Activated naive CD4-positive, alpha-beta T cell (primary cell): ENCODE measurements at regions not wholly inside any gene's neighbourhood (a gene's known extent, or its start where the extent isn't known, plus 50 kb on each side); places are given as distances from the start of the nearest gene placed in this dataset.
"Not testable (repeated sequence)": the region's sequence is repeated elsewhere in the genome, so short reads cannot be mapped to it uniquely, and the experiment has no call there.

Source experiments
- DNase-seq, 4 experiments: peaks; one replicate each; lab custom pipeline; 2025; lab: John Stamatoyannopoulos, UW

GRCh38 chrX:45577361-45577760 is 376.7 kb upstream of the DIPK2B start:
- DNase-seq = no peak

GRCh38 chrX:45571453-45571852 is 370.8 kb upstream of the DIPK2B start:
- no peak for DNase-seq

GRCh38 chrX:45566456-45566855 is 365.8 kb upstream of the DIPK2B start:
- DNase-seq = no peak

- DNase-seq = no peak
Observed at GRCh38 chrX:45557387-45557786, 356.7 kb upstream of the DIPK2B start.

DNA sequence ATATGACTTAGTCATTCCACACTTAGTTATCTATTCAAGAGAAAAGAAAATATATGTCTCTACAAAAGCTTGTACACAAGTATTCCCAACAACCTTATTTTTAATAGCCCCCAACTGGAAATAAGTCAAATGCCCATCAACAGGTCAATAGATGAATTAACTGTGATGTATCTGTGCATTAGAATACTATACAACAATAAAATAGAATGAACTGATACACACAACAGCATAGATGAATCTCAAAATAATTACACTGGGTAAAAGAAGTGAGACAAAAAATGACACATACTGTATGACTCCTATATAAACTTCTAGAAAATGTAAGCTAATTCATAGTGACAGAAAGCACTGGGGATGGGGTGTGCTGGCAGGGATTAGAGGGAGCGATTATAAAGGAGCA is 354.1 kb upstream of the DIPK2B start:
- DNase-seq = no peak

DNA sequence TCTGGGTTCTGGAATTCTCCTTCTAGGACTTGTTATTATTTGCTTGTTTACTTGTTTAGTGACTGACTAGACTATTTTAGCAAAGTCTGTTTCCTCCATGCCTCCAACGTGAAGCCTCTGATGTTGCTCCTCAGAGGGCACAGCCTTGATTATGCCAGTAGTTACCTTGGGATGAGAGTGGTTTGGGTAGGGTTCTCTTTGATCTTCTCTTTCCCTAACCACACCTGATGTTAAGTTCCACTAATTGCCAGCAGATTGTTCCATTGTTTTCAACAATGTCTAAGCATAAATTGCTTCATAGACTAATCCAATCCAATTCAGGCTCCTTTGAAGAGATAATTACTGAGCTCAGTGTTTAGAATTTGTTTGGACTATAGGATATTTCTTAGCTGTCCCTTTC is 352.7 kb upstream of the DIPK2B start:
- no peak for DNase-seq

- DNase-seq = not testable (repeated sequence)
Observed at GRCh38 chrX:45546697-45547096, 346.0 kb upstream of the DIPK2B start.

DNA sequence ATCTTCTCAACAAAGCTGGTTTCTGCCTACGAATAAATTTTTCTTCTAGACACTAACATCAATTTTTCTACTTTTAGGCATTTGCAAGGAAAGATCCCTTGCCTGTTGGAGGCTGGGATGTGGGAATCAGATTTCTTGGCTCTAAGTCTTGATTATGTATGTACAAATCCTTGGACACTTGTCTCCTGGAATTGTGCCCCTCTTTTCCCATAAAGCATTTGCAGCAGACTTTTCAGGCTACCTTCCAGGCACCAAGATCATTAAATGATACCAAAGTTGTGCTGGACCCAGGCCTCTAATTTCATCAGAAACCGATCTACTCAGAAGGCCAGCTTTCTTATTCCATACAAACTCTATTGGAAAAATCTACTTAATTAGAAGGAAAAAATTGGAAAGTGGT is 339.5 kb upstream of the DIPK2B start:
- DNase-seq = no peak

GRCh38 chrX:45537936-45538335 is 337.3 kb upstream of the DIPK2B start:
- no peak for DNase-seq

- DNase-seq = no peak
Observed at GRCh38 chrX:45527834-45528233, 327.2 kb upstream of the DIPK2B start.

DNA sequence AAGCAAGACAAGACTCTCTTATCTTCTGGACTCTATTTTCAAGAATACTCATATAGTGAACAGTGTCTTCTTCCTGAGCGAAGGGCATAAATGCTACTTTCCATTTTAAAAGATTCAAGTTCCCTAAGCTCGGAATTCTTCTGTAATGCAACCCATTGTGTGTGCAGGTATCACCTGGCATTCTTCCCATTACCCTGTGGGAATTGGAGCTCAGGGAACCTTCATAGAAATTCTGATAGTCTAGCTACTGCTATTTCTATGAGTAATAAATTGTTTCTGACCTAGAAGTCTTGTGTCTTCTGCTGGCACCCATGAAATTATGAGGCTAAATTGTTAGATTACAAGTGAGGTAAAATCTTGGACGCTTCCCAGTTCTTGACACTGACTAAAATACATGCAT is 324.1 kb upstream of the DIPK2B start:
- DNase-seq = no peak

DNA sequence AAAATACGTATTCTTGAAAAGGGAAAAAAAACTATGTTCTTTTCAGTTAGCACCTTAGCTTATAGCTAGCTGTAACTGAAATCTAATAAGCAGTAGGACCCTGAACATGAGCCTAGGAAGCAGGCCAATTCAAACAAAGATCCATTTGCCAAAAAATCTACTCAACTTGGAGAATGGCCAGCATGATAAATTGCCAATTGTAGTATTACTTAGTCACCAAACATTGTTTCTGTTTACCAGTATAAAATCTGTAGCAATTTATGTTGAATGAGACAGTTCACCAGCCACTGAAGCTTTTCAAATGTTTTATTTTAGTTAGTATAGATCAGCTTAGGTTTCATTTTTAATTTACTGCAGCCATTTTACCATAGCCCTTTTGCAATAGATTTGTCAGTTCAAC is 323.6 kb upstream of the DIPK2B start:
- DNase-seq = no peak

- no peak for DNase-seq
Observed at GRCh38 chrX:45518552-45518951, 317.9 kb upstream of the DIPK2B start.

DNA sequence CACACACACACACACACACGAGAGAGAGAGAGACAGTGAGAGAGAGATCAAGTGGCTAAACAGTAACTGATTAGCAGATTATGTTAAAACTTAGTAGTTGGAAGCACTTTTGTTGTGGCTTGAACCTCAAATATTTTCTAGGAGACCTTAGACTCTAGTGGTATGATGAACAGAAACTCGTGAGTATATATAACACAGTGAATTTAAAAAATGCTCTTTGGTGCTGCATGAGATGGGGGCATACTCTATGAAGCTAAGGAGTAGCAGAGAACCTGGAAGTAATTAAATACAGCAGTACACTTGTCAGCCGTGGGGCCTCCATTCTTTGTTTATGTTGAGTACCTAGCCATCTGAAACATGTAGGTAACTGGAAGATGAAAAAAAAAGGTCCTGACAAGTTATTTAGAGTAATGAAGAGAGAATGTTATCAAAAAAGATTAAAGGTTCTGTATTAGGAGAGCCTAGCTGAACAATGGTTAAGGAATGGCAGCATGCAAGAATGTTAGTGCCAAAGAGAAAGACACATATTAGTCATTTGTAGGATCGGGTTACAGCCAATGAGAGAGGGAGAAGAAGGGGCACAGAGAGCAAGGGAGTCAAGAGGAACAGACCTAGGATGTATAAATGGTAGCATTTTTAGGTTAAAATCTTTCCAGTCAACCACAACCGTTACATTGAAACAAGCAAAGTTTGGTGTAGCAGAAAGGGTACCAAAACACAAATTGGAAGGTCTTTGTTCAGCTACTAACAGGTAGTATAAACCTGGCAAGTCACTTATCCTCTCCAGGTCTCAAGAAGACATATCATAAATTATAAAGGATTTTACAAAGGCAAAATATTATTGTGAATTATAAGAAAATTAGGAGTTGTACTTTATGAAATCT is 316.7 kb upstream of the DIPK2B start:
- no peak for DNase-seq

DNA sequence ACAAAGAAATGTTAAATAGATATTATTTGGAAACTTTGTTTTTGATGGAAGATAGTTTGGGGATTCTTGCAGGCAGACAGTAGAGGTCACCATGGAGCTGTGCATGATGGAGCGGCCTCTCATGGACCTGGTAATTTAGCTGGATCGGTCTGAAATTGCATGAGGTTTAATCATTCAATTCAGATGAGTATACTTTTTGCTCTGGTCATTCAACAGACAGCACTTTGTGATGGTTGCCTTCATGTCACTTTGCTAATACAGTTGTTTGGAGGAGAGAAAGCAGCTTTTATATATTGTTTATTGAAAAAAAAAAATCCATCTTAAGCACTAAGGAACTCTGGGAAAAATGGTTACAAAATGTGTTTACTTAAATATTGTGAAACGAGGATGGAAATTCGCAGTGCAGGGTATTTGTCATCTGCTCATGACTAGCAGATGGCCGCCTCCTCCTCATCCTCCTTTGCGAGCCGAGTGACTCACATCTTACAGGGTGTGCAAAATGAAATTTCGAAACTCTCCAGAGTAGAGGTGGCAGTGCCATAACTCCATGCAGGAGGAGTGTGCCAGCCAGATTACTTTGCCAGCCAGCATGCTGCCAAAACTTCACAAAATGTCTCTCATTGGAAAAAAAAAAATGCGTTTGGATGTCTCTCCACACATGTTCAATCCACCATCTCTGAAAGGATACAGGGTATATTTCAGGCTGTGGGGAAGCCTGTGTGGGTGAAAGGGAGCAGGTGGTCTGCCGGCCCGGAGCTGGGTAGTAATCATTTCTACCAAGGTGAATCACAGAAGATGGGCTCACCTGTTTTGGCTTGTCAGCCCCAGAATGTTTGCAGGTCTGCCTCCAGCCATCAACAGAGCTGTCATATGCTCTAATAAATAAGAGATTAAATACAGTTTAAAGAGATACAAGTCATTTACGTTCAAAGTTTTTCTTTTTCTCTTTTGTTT is 314.9 kb upstream of the DIPK2B start:
- peak in 1 of 4 experiments; percentile 3 for DNase-seq

GRCh38 chrX:45513042-45513441 is 312.4 kb upstream of the DIPK2B start:
- no peak for DNase-seq

DNA sequence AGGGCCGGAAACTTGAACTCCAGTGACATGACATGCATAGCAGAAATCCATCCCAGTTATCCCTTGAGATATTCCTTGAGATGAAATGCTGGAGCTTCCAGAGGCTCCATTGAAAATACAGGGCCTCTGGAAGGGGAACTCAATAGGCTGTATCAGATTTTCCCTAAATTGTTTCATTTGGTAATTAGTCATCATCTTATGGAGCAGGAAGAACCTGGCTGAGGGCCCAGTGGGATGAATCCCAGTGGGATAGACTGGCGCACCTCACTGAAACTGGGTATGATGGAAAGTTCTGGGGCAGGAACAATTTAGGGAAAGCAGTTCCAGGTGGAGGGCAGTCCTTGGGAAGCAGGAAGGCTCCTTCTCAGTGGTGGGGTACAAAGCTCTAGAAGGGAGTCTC is 307.8 kb upstream of the DIPK2B start:
- no peak for DNase-seq

GRCh38 chrX:45506149-45506730 is 305.6 kb upstream of the DIPK2B start:
- DNase-seq = no peak

GRCh38 chrX:45505214-45505613 is 304.5 kb upstream of the DIPK2B start:
- DNase-seq = no peak

GRCh38 chrX:45503787-45504362 is 303.2 kb upstream of the DIPK2B start:
- DNase-seq = not testable (repeated sequence)

GRCh38 chrX:45502396-45502795 is 301.7 kb upstream of the DIPK2B start:
- no peak for DNase-seq

- no peak for DNase-seq
Observed at GRCh38 chrX:45497290-45497689, 296.6 kb upstream of the DIPK2B start.
